ENCODE measurements at regions not wholly inside any gene's neighbourhood (a gene's known extent, or its start where the extent isn't known, plus 50 kb on each side); places are given as distances from the start of the nearest gene placed in this dataset.
A peak's percentile ranks its signal among the peaks of the same experiment; 100 is the strongest.

DNA sequence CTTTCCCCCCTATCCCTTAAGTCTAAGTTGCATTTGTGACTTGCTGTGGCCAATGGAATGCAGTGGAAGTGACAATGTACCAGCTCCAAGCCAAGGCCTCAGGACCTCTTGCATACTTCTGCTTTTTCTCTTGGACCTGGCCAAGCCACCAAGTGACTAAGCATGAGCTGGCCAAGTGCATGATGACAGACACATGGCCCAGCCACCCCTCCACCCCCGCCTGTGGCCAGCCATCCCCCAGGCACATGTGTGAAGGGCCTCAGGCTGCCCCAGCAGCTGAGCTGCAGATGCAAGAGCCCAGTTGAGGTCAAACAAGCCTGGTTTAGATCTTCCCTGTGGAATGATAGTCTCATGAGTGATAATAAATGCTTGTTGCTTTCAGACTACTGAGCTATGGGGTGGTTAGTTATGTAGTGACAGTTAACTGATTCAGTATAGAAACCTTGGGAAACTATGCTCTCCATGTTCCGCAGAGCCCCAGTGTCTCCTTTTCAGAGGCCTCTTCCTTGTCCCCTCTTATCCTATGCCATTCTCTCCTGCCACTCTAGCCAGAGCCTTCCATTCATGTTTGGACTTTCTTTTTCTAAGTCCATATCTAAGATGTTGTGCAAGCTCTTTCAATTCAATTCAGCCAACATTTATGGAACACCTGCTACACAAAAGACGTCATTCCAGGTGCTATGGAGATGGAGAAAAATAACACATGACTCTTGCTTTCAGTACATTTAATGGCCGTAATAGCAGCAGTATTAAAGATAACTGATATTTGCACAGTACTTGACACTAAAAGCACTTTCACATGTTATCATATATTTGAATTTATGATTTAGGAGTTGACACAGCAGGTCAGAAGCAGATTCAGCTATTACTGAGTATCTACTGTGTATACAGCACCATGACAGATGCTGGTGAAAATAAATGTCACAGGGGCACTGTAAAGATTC lies 55.5 kb upstream of the LOXL4 start:
- TF ChIP-seq, protein P1, sequence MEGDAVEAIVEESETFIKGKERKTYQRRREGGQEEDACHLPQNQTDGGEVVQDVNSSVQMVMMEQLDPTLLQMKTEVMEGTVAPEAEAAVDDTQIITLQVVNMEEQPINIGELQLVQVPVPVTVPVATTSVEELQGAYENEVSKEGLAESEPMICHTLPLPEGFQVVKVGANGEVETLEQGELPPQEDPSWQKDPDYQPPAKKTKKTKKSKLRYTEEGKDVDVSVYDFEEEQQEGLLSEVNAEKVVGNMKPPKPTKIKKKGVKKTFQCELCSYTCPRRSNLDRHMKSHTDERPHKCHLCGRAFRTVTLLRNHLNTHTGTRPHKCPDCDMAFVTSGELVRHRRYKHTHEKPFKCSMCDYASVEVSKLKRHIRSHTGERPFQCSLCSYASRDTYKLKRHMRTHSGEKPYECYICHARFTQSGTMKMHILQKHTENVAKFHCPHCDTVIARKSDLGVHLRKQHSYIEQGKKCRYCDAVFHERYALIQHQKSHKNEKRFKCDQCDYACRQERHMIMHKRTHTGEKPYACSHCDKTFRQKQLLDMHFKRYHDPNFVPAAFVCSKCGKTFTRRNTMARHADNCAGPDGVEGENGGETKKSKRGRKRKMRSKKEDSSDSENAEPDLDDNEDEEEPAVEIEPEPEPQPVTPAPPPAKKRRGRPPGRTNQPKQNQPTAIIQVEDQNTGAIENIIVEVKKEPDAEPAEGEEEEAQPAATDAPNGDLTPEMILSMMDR (conservative IDR thresholded peaks at IDR 0.05; ENCODE audit: low read length), result no peak
- DNase-seq (ENCODE audit: low read depth), result peak; percentile 99
- no peak overlapping the region for H3K4me3 ChIP-seq (ENCODE audit: low read length)

GRCh38 chr10:98321186-98321780 lies 53.3 kb upstream of the LOXL4 start:
- no peak for DNase-seq (ENCODE audit: low read depth)
- H3K4me3 ChIP-seq (ENCODE audit: low read length), result no peak overlapping the region
- TF ChIP-seq, protein P1 (conservative IDR thresholded peaks at IDR 0.05; ENCODE audit: low read length), result no peak

DNA sequence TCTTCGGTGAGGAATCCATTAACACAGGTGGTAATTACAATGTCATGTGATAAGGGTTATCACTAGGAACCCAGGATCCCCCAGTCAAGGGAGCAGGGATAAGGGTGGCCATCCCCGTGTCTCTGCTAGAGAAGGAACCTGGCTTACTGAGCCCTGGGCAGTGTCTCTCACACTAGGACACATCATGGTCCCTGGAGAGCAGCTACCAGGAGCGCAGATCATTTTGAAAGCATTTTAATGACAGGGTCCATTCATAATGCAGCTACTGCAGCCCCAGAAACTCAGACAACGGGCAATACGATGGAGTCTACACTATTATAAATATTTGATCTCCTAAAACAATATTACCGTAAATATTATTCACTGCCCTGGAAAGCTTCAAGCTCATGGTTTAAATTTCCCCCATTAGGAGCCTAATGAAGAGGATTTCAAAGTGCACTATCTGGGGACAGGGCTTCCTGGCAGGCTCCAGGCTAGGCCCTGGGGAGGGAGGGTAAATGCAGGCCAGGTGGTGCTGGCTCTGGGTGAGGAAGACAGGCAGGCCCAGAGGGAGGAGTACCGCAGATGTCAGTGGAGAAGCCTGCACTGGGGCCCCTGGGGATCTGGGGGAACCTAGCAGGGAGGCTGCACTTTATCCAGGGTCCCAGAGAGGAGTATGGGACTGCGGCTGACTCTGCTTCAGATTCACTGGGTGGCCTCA lies 52.6 kb upstream of the LOXL4 start:
- no peak for DNase-seq (ENCODE audit: low read depth)
- H3K4me3 ChIP-seq (ENCODE audit: low read length), result no peak overlapping the region
- TF ChIP-seq, protein P1 (conservative IDR thresholded peaks at IDR 0.05; ENCODE audit: low read length), result no peak

GRCh38 chr10:98318861-98319260 lies 50.9 kb upstream of the LOXL4 start:
- TF ChIP-seq, protein P1 (conservative IDR thresholded peaks at IDR 0.05; ENCODE audit: low read length), result no peak
- H3K4me3 ChIP-seq (ENCODE audit: low read length), result no peak overlapping the region
- DNase-seq (ENCODE audit: low read depth), result peak; percentile 80
